ENCODE measurements at regions not wholly inside any gene's neighbourhood (a gene's known extent, or its start where the extent isn't known, plus 50 kb on each side); places are given as distances from the start of the nearest gene placed in this dataset.

GRCh38 chr3:64301476-64301875 is 76.2 kb upstream of the PRICKLE2 start:
- in situ Hi-C loops (cut with MboI; ENCODE audit: low sequenced_read_pairs): no loop called here
- no peaks in the 10 kb centered on the region for H3K36me3 ChIP-seq (replicated peaks)
- no peak for DNase-seq (ENCODE audit: low spot score in 2 of 2)
- H3K4me1 ChIP-seq: no peaks in the 10 kb centered on the region
- no peaks in the 10 kb centered on the region for H3K27me3 ChIP-seq (ENCODE audit: low read depth)
- H3K9me3 ChIP-seq: no peaks in the 10 kb centered on the region
- no peak overlapping the region for H3K4me3 ChIP-seq

GRCh38 chr3:64300790-64301423 is 75.6 kb upstream of the PRICKLE2 start:
- in situ Hi-C loops (cut with MboI; ENCODE audit: low sequenced_read_pairs): no loop called here
- no peaks in the 10 kb centered on the region for H3K9me3 ChIP-seq
- H3K4me3 ChIP-seq: no peak overlapping the region
- DNase-seq (ENCODE audit: low spot score in 2 of 2): no peak
- H3K36me3 ChIP-seq (replicated peaks): no peaks in the 10 kb centered on the region
- H3K27me3 ChIP-seq (ENCODE audit: low read depth): no peaks in the 10 kb centered on the region
- H3K4me1 ChIP-seq: no peaks in the 10 kb centered on the region; the same call in 1 of the 2 replicates

- H3K9me3 ChIP-seq: no peaks in the 10 kb centered on the region
- no peaks in the 10 kb centered on the region for H3K27me3 ChIP-seq (ENCODE audit: low read depth)
- H3K4me3 ChIP-seq: no peak overlapping the region
- no peaks in the 10 kb centered on the region for H3K36me3 ChIP-seq (replicated peaks)
- in situ Hi-C loops (cut with MboI; ENCODE audit: low sequenced_read_pairs): no loop called here
- peaks cover 14% of the 10 kb centered on the region for H3K4me1 ChIP-seq
- DNase-seq (ENCODE audit: low spot score in 2 of 2): no peak
Measured at GRCh38 chr3:64299206-64299605, 73.9 kb upstream of the PRICKLE2 start.

- Histone ChIP-seq H3K36me3 (replicated peaks) (no peaks in the 10 kb centered on the region), H3K4me3 (no peak overlapping the region), H3K4me1 (peaks cover 18% of the 10 kb centered on the region), H3K9me3 (no peaks in the 10 kb centered on the region), H3K27me3 (ENCODE audit: low read depth) (no peaks in the 10 kb centered on the region)
- in situ Hi-C loops (cut with MboI; ENCODE audit: low sequenced_read_pairs): no loop called here
- no peak for DNase-seq (ENCODE audit: low spot score in 2 of 2)
Measured at GRCh38 chr3:64297563-64297962, 72.3 kb upstream of the PRICKLE2 start.

GRCh38 chr3:64295594-64295993 is 70.3 kb upstream of the PRICKLE2 start:
- Histone ChIP-seq H3K27me3 (ENCODE audit: low read depth) (no peaks in the 10 kb centered on the region), H3K4me3 (no peak overlapping the region), H3K9me3 (no peaks in the 10 kb centered on the region), H3K36me3 (replicated peaks) (no peaks in the 10 kb centered on the region), H3K4me1 (peaks cover 18% of the 10 kb centered on the region)
- in situ Hi-C loops (cut with MboI; ENCODE audit: low sequenced_read_pairs): no loop called here
- peak; percentile 7 to 49 for DNase-seq (ENCODE audit: low spot score in 2 of 2)

- Histone ChIP-seq H3K9me3 (no peaks in the 10 kb centered on the region), H3K4me3 (no peak overlapping the region), H3K4me1 (peaks cover 18% of the 10 kb centered on the region), H3K27me3 (ENCODE audit: low read depth) (no peaks in the 10 kb centered on the region), H3K36me3 (replicated peaks) (no peaks in the 10 kb centered on the region)
- in situ Hi-C loops (cut with MboI; ENCODE audit: low sequenced_read_pairs): no loop called here
- DNase-seq (ENCODE audit: low spot score in 2 of 2): peak; percentile 45 to 94
Measured at GRCh38 chr3:64294771-64295170, 69.5 kb upstream of the PRICKLE2 start.

GRCh38 chr3:64293121-64293520 is 67.9 kb upstream of the PRICKLE2 start:
- no peaks in the 10 kb centered on the region for H3K9me3 ChIP-seq
- no peak overlapping the region for H3K4me3 ChIP-seq
- DNase-seq (ENCODE audit: low spot score in 2 of 2): no peak
- in situ Hi-C loops (cut with MboI; ENCODE audit: low sequenced_read_pairs): no loop called here
- no peaks in the 10 kb centered on the region for H3K27me3 ChIP-seq (ENCODE audit: low read depth)
- no peaks in the 10 kb centered on the region for H3K36me3 ChIP-seq (replicated peaks)
- H3K4me1 ChIP-seq: peaks cover 18% of the 10 kb centered on the region

GRCh38 chr3:64291956-64292355 is 66.7 kb upstream of the PRICKLE2 start:
- Histone ChIP-seq H3K36me3 (replicated peaks) (no peaks in the 10 kb centered on the region), H3K4me1 (peaks cover 18% of the 10 kb centered on the region), H3K9me3 (no peaks in the 10 kb centered on the region), H3K4me3 (no peak overlapping the region), H3K27me3 (ENCODE audit: low read depth) (no peaks in the 10 kb centered on the region)
- in situ Hi-C loops (cut with MboI; ENCODE audit: low sequenced_read_pairs): no loop called here
- DNase-seq (ENCODE audit: low spot score in 2 of 2): no peak

GRCh38 chr3:64291345-64291744 is 66.1 kb upstream of the PRICKLE2 start:
- DNase-seq (ENCODE audit: low spot score in 2 of 2): no peak
- in situ Hi-C loops (cut with MboI; ENCODE audit: low sequenced_read_pairs): no loop called here
- H3K9me3 ChIP-seq: no peaks in the 10 kb centered on the region
- H3K4me1 ChIP-seq: peaks cover 18% of the 10 kb centered on the region
- H3K27me3 ChIP-seq (ENCODE audit: low read depth): no peaks in the 10 kb centered on the region
- no peaks in the 10 kb centered on the region for H3K36me3 ChIP-seq (replicated peaks)
- H3K4me3 ChIP-seq: no peak overlapping the region

- Histone ChIP-seq H3K9me3 (no peaks in the 10 kb centered on the region), H3K4me1 (peaks cover 18% of the 10 kb centered on the region), H3K4me3 (no peak overlapping the region), H3K27me3 (ENCODE audit: low read depth) (no peaks in the 10 kb centered on the region), H3K36me3 (replicated peaks) (no peaks in the 10 kb centered on the region)
- DNase-seq (ENCODE audit: low spot score in 2 of 2): no peak
- in situ Hi-C loops (cut with MboI; ENCODE audit: low sequenced_read_pairs): no loop called here
Measured at GRCh38 chr3:64290864-64291263, 65.6 kb upstream of the PRICKLE2 start.

- Histone ChIP-seq H3K36me3 (replicated peaks) (no peaks in the 10 kb centered on the region), H3K4me3 (no peak overlapping the region), H3K9me3 (no peaks in the 10 kb centered on the region), H3K4me1 (peaks cover 11% of the 10 kb centered on the region), H3K27me3 (ENCODE audit: low read depth) (no peaks in the 10 kb centered on the region)
- DNase-seq (ENCODE audit: low spot score in 2 of 2): no peak
- in situ Hi-C loops (cut with MboI; ENCODE audit: low sequenced_read_pairs): no loop called here
Measured at GRCh38 chr3:64290161-64290560, 64.9 kb upstream of the PRICKLE2 start.

- no peak for DNase-seq (ENCODE audit: low spot score in 2 of 2)
- in situ Hi-C loops (cut with MboI; ENCODE audit: low sequenced_read_pairs): no loop called here
- H3K27me3 ChIP-seq (ENCODE audit: low read depth): no peaks in the 10 kb centered on the region
- peaks cover 8% of the 10 kb centered on the region for H3K4me1 ChIP-seq
- H3K4me3 ChIP-seq: no peak overlapping the region
- H3K36me3 ChIP-seq (replicated peaks): no peaks in the 10 kb centered on the region
- no peaks in the 10 kb centered on the region for H3K9me3 ChIP-seq
Measured at GRCh38 chr3:64289622-64290021, 64.4 kb upstream of the PRICKLE2 start.

GRCh38 chr3:64278625-64279024 is 53.4 kb upstream of the PRICKLE2 start:
- DNase-seq (ENCODE audit: low spot score in 2 of 2): no peak
- Histone ChIP-seq H3K36me3 (replicated peaks) (no peaks in the 10 kb centered on the region), H3K9me3 (no peaks in the 10 kb centered on the region), H3K4me3 (no peak overlapping the region), H3K27me3 (ENCODE audit: low read depth) (no peaks in the 10 kb centered on the region), H3K4me1 (no peaks in the 10 kb centered on the region)
- in situ Hi-C loops (cut with MboI; ENCODE audit: low sequenced_read_pairs): no loop called here

- Histone ChIP-seq H3K4me3 (no peak overlapping the region), H3K4me1 (no peaks in the 10 kb centered on the region), H3K36me3 (replicated peaks) (no peaks in the 10 kb centered on the region), H3K9me3 (no peaks in the 10 kb centered on the region), H3K27me3 (ENCODE audit: low read depth) (no peaks in the 10 kb centered on the region)
- in situ Hi-C loops (cut with MboI; ENCODE audit: low sequenced_read_pairs): no loop called here
- DNase-seq (ENCODE audit: low spot score in 2 of 2): no peak
Measured at GRCh38 chr3:64276131-64276530, 50.9 kb upstream of the PRICKLE2 start.

Data from HAP-1 (cell line).